GM12874 (cell line): ENCODE measurements at regions not wholly inside any gene's neighbourhood (a gene's known extent, or its start where the extent isn't known, plus 50 kb on each side); places are given as distances from the start of the nearest gene placed in this dataset.

Experiments
- TF ChIP-seq, protein P1 (sequence below): IDR thresholded peaks from 2 replicates; pipeline ENCODE4 v1.5.1; 2011; ENCODE audit warnings: low read depth, mild to moderate bottlenecking, control low read depth, low read length, moderate library complexity; ENCODE audit not compliant: insufficient read depth

DNA sequence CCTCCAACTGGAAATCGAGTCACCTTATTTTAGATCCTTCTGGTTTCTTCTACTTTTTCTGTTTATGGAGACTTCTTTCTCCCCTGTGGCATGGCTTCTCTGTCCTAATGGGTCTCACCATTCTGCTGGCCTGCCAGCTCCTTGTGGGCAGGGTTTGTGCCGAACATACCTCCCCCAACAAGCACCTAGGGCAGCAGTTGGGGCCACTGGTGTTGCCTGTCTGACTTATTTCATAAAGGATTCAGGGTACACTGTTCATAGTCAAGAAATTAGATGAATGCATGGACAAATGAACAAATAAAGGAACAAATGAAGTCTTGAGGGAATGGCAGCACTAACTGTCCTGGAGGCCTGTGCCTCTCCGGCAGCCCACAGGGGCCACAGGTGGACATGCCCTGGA lies 55.6 kb upstream of the DOCK1 start:
- TF ChIP-seq, protein P1, sequence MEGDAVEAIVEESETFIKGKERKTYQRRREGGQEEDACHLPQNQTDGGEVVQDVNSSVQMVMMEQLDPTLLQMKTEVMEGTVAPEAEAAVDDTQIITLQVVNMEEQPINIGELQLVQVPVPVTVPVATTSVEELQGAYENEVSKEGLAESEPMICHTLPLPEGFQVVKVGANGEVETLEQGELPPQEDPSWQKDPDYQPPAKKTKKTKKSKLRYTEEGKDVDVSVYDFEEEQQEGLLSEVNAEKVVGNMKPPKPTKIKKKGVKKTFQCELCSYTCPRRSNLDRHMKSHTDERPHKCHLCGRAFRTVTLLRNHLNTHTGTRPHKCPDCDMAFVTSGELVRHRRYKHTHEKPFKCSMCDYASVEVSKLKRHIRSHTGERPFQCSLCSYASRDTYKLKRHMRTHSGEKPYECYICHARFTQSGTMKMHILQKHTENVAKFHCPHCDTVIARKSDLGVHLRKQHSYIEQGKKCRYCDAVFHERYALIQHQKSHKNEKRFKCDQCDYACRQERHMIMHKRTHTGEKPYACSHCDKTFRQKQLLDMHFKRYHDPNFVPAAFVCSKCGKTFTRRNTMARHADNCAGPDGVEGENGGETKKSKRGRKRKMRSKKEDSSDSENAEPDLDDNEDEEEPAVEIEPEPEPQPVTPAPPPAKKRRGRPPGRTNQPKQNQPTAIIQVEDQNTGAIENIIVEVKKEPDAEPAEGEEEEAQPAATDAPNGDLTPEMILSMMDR, result no peak

DNA sequence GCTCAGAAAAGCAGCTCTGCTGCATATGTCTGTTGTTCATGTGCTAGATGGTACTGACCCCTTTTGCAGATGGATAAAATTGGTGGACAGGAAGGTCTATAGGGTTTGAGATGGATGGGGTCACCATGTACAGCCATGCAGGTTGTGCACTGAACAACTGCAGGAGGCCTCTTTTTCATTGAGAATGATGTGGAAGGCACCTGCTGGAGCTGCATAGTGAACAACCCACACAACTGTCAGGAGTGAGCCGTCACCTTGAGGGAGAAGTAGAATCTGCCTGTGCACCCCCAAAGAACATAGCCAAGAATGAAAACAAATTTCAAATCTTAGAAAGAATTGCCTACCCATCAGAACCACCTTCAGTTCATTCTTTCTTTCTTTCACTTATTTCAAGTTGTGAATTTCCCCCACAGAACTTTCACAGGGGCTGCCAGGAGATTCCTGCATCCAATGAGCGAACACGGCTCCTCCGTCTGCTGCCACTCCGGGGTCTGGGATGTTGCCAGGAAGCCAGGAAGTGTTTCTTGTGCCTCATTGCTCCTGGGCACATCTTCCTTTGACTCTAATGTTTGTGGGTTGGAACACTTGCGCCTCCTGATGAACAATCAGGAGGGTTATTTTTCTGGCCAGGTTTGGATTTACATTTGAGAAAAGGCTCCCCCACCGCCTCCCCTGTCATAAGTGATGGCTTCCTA lies 53.7 kb upstream of the DOCK1 start:
- TF ChIP-seq, protein P1, result no peak

DNA sequence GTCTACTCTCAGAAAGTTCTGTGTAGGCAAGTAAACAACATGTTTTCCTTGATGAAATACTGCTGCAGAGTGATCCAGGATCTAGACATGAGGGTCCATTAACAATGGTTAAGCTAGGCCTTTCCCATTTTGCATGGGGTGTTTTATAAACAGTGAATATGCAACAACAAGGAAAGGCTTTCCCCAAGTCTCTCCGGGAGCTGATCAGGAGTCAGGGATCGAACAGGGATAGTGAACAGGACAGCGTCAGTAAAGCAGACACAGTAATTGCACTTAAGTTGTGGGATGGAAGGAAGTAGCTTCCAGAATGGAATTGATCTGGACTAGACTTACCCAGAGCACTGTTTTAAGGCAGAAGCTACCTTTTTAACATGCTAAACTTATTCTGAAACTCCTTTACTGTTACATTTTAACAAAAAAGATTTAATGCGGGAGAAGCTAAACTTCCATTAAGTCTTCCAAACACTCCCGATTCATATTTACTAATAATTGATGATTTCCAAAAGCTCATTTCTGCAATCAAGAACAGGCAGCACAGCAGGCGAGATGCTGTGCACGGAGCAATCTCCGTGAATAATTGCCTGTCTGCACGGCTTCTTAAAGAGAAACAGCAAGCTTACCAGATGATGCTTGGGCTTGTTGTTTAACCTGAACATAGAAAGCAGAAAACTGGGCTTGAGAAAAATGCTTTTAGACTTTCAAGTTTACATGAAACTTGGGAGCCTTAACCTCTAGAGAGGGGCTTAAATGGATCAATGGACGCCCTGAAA lies 50.3 kb upstream of the DOCK1 start:
- TF ChIP-seq, protein P1, result no peak
